G401.6 (cell line): ENCODE measurements at regions not wholly inside any gene's neighbourhood (a gene's known extent, or its start where the extent isn't known, plus 50 kb on each side); places are given as distances from the start of the nearest gene placed in this dataset.

Source experiments
- FAIRE-seq: peaks from 2 replicates; lab custom pipeline; 2012; peaks lifted over from hg19 to GRCh38; lab: Jason Lieb, UNC

DNA sequence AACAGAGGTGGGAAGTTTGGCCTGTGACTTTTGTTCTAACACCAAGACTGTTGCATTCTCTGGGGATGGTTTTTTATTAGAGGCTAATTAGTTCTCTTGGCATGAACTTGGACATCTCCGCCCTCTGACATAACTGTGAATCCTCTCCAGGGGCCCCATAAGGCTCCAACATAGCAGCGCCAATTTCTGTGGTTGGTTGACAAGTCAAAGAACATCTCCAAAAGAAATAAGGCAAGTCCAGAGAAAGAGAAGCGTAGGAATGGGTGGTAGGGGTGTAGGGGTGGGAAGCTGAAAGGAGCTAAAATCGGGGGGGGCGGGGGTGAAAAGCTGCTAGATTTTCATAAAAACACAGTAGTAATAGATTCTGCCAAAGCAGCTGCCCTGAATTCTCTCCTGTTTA, 81.0 kb upstream of the DAB2 start:
- no peak for FAIRE-seq

DNA sequence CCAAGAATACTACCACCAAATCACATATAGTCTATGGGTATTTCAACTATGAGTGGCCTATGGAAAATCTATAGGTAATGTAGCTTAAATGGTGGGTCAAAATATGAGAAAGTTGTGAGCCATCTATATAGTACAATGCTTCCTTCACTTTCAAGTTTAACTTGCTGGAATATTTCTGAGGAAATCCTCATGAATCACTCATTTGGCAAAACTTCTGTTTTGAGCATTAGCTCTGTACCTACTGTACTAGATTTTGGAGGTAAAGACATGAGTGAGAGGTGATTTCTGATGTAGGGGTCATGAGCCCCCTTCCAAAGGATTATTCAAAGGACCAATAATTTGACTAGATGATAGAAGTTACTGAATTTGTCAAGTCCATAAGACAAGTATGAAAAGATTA, 80.6 kb upstream of the DAB2 start:
- FAIRE-seq, result no peak

DNA sequence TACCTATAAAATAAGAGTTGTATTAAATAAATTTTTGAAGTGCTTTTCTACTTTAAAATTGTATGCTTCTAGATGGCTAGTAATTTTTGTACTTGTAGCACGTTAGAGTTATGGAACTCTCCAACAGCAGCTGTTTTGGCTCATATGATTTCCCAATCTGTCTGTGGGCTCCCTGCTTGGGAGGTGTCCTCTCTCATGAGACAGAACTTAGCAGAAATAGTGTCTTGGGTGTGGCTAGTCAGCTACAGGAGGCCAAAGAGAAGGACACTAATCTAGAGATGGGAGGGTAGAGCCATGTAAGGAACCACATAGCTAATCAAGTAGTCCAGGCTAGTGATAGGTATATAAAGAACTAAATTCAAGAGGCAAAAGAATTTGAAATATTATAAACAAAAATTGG, 78.4 kb upstream of the DAB2 start:
- FAIRE-seq, result no peak

DNA sequence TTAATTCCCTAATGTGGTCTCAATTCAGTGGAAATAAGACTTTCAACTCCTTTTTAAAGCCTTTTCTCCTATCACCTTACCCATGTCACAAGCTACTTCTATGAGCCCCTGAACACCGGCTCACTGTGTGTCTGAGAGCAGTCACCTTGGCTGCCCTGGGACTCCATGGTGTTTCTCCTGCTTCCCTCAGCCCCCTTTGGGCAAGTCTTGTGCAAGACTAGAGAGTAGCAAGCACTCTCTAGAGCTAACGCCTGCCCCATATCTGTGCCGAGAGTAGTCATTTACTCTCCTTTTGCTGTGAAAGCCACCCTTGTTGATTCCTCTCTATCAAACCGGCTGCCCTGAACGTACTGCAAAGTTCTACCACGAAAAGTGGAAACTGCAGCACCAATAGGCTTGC, 77.9 kb upstream of the DAB2 start:
- FAIRE-seq, result no peak

DNA sequence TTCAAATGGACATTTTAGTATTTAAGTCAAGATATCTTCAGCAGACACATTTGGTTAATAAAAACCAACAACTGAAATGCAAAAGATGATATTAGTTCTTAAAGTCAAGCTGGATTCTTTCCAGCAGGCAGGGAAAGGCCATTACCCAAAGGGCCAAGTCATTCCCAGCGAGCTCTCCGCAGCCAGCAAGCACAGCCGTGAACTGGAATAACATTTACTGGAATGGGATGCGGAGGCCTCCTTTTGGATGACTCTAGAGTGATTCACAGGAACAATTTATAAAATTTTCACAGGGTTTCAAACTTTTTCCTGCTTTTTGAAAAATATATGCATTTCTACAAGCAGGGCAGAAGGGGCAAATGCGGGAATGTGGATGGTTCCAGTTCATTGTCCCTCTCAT, 76.6 kb upstream of the DAB2 start:
- no peak for FAIRE-seq

DNA sequence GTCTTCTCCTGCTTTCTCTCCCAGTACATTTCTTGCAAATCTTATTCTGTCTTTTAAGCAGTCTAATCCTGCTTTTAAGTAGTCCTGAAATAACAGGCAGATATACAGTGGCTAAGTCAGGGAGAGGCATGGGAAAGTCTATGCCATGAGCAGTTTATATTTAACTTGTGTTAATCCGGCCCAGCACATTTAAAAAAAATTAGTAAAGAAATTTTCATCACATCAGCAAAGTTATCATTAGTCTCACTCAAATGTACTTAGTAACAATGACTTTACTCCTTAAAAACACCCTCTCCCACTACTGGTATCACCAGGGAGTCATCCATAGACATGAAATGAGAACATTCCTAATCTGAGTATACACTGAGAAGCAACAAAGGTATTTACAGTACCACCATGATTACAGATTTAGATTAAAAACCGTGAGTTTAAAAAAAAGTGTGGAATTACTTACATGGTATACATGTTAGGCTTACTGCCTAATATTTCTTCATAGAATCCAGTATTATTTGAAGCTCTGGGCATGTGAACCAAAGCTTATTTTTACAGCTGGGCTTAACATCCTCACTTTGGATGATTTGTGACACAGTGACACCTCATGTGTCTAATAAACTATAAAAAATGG, 75.9 kb upstream of the DAB2 start:
- FAIRE-seq, result no peak

DNA sequence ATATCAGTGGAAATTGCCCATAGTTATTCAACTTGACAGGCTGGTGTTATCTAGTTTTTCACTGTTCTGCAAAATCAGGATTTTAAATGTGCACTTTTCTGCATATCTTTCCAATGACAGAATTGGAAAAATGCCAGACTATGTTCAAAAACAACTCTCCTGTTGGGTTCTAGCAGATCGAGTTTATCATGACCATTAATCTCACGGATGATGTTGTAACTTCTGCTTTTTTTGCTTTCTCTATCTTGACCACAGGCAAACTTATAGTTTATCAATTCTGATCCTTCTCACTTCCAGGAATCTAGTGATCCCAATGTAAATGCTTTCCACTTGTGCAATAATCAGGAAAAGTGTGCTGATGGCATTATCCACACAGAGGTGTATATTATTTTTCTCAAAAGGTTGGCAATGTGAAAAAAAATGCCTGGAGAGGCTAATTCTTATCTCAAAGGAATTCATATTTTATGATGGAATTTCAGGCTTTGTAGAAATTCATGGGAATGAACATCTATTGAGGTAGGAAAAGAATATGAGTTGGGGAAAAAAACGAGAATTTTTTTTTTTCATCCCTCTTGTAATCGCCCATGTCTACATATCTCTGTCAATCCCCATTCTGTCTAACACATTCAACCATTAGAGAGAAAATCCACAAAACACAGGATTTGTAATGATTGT, 73.6 kb upstream of the DAB2 start:
- FAIRE-seq, result no peak

DNA sequence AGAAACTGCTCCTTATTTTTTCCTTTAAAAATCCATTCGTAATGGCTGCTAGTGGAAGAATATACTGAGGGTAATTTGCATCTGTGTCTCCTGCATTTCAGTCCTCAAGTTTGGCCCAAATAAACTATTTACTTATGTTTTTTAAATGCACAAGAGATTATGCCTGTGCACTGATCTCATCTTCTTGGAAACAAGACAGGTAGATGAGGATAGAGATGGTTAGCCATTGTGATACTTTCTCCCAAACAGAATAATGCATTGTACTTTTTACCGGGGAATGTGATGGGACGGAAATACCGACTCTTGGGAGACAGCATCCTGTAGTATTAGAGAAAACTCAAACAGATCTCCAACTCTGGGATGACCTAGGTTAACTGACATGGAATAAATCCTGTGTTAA, 72.5 kb upstream of the DAB2 start:
- FAIRE-seq, result no peak

DNA sequence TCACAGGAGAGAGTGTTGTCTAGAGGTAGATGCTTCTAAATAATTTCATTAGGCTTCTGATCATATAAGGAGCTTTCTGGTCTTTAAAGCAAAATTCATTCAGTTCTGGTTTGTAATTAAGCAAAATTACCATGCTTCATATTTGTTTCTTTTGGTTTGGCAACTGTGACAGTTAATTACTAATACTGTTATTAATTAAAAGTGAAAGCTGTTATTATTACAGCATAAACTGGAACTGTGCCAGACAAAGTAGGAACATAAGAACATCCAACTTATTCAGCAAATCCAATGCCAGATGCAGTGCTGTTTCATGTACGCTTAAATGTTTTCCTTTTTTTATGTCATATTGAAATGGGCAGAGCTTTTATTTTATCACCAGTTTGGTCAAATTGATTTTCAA, 70.4 kb upstream of the DAB2 start:
- no peak for FAIRE-seq

DNA sequence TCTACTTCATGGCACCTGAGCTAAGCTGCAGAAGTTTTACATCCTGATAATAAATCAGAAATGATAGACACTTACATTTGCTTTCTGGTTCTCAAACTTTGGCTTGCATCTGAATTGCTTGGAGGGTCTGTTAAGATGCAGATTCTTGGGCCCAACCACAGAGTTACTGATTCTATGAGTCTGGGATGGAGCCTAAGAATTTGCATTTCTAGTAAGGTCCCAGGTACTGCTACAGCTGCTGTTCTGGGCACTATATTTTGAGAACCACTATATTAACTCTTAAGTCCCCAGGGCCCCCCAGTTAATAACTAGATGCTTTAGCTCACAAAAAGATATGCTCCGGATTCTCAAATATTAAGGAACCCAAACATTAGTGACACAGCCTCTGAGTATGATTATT, 69.8 kb upstream of the DAB2 start:
- no peak for FAIRE-seq

DNA sequence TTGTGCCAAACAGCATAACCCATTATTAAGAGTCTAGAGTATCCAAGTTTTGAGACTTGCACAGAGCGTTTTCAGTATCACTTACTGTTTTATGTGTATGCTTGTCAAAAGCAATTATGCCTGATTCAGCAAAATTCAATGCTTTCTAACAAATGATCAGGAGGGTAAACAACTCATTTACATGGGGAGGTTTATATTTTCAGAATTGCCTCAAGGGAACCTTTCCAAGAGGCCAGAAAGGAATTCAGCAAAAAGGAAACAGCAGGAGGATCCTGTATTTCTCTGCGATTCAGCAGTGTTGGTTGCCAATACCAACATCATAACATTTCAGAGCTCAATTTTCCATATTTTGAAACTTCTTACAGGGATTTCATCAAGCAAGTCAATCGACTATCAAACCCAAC, 69.3 kb upstream of the DAB2 start:
- no peak for FAIRE-seq

DNA sequence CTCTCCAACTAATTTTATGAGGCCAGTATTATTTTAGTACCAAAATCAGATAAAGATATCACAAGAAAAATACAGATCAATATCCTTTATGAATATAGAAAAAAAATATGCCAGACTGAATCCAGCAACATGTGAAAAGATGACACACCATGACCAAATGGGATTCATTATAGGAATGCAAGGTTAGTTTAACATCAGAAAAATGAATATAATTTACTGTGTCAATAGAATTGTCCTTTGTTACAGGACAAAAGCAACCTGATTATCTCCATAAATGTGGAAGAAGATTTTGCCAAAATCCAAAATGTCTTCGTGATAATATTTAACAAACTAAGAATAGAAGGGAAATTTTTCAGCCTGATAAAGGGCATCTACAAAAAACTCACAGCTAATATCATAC, 66.4 kb upstream of the DAB2 start:
- FAIRE-seq, result no peak

DNA sequence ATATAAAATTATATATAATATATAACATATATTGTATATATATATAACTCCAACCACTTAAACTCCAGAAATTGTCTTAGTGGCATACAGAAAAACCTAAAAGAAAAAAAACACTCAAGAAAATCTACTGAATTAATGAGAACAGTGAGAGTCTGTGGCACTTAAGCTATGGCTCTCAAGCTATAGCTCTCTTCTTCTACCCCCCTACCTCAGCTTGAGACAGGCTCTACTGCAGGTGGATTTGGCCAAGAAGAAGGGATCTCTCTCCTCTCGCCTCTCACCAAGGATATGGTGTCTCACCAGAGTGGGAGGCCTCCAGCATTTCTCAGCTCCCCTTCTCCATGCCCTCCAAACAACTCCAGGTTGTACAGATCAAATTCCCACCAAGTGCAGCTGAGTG, 64.5 kb upstream of the DAB2 start:
- FAIRE-seq, result no peak

DNA sequence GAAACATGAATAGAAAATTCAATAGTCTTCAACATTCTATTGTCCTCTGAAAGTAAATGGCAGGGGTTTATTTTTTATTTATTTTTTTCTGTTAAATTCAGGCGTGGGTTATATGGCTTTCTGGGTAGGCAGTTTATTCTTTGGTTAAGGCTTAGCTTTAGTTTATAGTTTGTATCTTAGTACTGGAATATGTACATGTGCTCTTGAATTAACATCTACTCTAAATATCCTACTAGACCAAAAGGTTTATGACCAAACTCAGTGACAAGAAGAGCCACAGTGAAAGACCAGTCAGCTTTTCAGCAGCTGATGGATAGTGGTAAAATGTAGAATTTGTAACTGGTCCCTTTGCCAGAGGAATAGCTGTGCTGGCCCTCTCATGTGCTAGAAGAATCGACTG, 62.0 kb upstream of the DAB2 start:
- no peak for FAIRE-seq

DNA sequence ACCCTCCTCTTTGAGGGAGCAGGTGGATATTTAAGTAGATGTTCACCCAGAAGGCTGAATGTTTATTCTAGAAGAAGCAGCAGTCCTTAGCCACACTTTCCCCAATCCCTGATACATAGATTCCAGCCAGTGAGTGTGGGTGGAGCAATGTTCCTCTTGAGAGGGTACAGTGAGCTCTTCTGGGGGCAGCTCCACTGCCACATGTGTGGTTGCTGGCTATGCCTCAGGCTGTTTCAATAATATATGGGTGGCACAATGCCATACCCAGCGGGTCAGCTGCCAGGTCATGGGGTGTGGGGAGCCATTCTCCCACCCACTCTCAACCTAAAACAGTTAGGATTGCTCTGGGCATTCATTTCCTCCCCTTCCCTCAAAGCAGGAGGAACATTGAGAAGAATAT, 61.6 kb upstream of the DAB2 start:
- no peak for FAIRE-seq

DNA sequence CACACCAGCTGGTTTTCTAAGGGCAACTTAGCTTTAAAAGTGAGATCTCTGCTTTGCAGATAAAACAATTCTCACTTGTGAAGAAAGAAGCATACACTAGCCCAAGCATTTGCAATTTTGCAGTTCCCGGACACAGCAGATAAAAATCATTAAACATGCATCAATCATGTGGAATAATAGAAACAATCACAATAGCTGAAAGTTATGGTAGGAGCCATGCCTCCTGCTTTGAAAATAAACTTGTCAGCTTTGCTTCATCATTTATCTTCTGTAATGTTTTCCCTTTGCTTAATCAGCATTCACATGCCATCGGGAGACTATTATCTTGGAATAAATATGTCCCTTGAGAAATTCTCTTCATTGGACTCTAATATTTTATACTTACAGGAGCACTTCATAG, 60.3 kb upstream of the DAB2 start:
- no peak for FAIRE-seq

DNA sequence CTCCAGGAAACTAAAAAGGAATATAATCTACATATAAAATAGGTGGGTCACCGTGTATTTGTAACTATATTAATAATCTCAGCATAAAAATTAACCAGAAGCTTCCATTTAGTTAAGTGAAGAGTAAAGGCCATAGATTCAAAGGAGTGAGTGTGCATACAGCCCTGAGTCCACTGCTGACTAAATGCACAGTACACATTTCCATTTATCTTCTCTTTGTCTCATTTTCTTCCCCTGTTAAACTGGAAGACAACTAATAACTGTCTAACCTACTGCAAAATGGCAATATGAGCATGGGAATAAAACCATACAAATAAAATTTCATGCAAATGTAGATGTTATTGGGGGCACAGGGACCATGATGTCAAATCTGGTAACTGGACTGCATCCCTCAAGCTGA, 59.9 kb upstream of the DAB2 start:
- FAIRE-seq, result no peak

DNA sequence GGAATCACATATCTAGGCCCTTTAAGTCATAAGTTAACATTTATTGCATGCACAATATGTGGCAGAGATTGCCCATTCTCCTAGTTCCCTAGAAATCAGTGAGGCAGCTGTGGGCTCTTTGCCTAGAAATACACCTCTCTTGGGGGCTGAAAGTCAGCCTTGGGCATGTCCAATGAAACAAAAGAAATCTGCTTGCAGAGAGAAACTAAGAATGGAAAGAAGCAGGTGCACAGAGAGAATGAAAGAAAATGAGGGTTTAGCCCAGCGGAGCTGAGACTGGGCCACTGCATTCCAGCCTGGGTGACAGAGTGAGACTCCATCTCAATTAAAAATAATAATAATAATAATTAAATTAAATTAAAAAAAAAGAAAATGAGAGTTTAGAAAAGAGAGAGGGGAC, 57.3 kb upstream of the DAB2 start:
- no peak for FAIRE-seq

DNA sequence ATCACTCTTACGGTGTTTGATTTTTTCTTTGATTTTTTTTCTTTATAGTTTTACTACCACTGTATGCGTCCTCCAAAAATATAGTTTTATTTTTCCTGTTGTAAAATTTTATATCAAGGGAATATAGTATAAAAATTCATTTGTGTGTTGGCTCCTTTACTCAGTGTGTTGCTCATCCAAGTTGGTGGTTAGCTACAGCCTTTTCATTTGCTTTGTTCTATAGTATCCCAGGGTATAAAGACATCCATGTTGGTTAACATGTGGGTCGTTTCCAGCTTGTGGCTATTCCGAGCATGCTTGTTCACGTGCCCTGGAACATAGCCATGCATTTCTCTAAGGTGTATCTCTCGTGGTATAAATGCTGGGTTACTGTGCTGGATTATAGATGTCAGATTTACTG, 54.8 kb upstream of the DAB2 start:
- no peak for FAIRE-seq

DNA sequence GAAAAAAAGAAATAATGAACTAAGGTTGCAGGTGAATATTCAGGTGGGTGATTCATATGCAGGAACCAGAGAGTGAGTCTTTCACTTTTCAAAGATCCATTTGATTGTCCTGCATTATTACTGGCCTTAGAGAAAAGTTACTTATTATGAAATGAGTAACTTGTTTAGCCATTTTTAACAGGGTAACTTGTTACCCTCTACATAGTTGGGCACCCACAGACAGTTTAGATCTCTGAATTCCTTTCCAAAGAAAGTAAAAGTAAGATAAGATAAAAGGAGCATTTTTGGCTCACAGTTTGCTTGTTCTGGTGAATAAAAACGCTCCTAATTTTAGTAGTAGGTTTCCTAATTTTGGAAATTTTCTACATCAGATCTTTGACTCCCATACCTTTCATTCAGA, 54.1 kb upstream of the DAB2 start:
- FAIRE-seq, result no peak

DNA sequence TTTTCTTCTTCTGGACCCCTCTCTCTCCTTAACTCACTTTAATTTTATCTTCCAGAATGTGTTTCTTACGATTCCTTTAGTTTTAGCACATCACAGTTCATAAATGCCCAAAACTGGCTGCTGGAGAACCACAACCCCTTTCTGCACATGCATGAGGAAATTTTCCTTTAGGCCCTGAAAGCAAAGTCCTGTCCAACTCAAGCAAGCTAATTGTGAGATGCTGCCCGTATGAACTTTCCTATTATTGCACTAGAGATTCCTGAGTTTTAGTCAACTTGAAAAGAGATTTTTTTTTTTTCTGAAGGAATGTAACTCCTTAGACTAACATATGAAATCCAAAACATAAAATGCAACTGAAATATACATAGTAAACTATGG, 52.1 kb upstream of the DAB2 start:
- FAIRE-seq, result no peak

DNA sequence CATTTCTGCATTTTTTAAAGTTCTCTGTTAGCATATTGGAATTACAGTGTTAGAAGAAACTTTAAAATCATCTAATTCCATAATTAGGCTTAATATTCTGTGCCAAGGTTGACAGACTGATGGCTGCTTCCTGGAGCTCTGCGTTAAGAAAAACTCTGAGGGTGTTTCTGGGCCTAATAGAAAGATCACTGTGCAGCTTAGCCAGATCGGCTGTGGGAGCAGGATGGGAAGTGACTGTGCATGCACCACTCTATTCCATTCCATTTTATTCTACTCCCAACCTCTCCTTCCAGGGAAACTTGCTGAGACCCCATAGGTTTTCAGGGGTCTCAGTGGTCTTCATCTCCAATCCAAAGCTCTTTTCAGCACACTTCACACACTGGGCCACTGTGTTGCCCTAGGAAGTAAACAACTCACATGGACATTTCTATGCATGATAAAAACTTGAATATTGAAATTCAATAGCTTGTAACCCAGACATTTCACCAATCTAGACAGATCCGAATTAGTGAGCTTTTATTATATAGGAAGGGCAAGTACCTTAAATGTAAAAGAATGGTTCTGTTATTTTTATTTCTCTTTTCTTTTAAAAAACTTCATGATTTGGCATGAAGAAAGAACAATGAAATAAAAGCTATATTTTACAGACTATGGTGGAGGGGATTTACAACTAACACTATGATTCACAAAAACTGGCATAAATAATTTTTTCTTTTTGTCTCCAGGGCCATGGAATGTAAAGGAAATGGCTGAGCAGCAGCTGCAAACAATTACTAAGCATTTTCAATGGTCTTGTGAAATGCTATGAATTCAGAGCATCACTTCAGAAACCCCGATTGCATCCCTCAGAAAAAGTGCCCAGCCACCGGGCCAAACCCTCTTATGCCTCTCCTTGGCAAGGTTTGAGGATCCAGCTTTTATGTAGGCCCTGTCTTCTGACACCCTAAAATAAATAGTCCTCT, 51.4 kb upstream of the DAB2 start:
- no peak for FAIRE-seq

DNA sequence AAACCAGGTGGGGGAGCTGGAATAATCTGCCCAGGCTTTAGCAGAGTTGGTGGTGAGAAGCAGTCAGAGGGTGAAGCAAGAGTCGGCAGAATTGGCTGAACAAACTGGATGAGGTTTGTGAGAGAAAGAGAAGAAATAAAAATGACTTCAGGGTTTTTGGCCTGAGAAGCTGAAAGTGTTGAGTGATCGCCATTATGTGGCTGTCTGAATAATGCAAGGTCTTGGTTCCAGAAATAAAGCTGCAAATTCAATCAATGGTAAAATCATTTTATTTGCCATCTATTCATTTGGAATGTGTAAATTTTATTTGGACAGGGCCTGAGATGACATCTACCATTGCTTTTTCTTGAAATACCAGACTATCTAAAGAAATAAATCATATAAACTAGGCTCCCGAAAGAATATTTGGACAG, 50.4 kb upstream of the DAB2 start:
- no peak for FAIRE-seq
